ENCODE measurements at regions not wholly inside any gene's neighbourhood (a gene's known extent, or its start where the extent isn't known, plus 50 kb on each side); places are given as distances from the start of the nearest gene placed in this dataset.

GRCh38 chr20:62585461-62585970 is 56.8 kb upstream of the SLCO4A1 start:
- Mint-ChIP-seq H3K27me3 (peaks cover 18 to 26% of the 10 kb centered on the region in 2 donors), H3K4me1 (ENCODE audit: low read depth in 2 of 2) (peaks cover 4 to 5% of the 10 kb centered on the region in 2 donors), H3K27ac (no peak overlapping the region), H3K9me3 (no peaks in the 10 kb centered on the region), H3K4me3 (no peak overlapping the region), H3K36me3 (no peaks in the 10 kb centered on the region)
- ATAC-seq (no peak), DNase-seq (ENCODE audit: low spot score) (no peak)

GRCh38 chr20:62586799-62587198 is 55.5 kb upstream of the SLCO4A1 start:
- ATAC-seq (no peak), DNase-seq (ENCODE audit: low spot score) (no peak)
- Mint-ChIP-seq H3K9me3 (no peaks in the 10 kb centered on the region), H3K27me3 (peaks cover 18 to 27% of the 10 kb centered on the region in 2 donors), H3K4me1 (ENCODE audit: low read depth in 2 of 2) (peaks cover 4 to 10% of the 10 kb centered on the region in 2 donors), H3K36me3 (no peaks in the 10 kb centered on the region), H3K27ac (no peak overlapping the region), H3K4me3 (no peak overlapping the region)

- DNase-seq (ENCODE audit: low spot score) (no peak), ATAC-seq (no peak)
- Mint-ChIP-seq H3K36me3 (no peaks in the 10 kb centered on the region), H3K27me3 (peaks cover 17 to 23% of the 10 kb centered on the region in 2 donors), H3K4me3 (no peak overlapping the region), H3K27ac (no peak overlapping the region), H3K9me3 (no peaks in the 10 kb centered on the region), H3K4me1 (ENCODE audit: low read depth in 2 of 2) (peaks cover 4 to 10% of the 10 kb centered on the region in 2 donors)
Measured at GRCh38 chr20:62587757-62588402, 54.4 kb upstream of the SLCO4A1 start.

- Mint-ChIP-seq H3K4me3 (no peak overlapping the region), H3K9me3 (no peaks in the 10 kb centered on the region), H3K4me1 (ENCODE audit: low read depth in 2 of 2) (peaks cover 4 to 10% of the 10 kb centered on the region in 2 donors), H3K27me3 (peaks cover 12 to 16% of the 10 kb centered on the region in 2 donors), H3K27ac (no peak overlapping the region), H3K36me3 (no peaks in the 10 kb centered on the region)
- DNase-seq (ENCODE audit: low spot score): no peak
- no peak for ATAC-seq
Measured at GRCh38 chr20:62588458-62589149, 53.7 kb upstream of the SLCO4A1 start.

GRCh38 chr20:62589150-62589498 is 53.2 kb upstream of the SLCO4A1 start:
- H3K4me1 Mint-ChIP-seq (ENCODE audit: low read depth in 2 of 2): peaks cover 4 to 10% of the 10 kb centered on the region in 2 donors
- H3K36me3 Mint-ChIP-seq: no peaks in the 10 kb centered on the region
- ATAC-seq (no peak), DNase-seq (ENCODE audit: low spot score) (no peak)
- no peak overlapping the region for H3K27ac Mint-ChIP-seq
- H3K27me3 Mint-ChIP-seq: peaks cover 12 to 15% of the 10 kb centered on the region in 2 donors
- H3K9me3 Mint-ChIP-seq: no peaks in the 10 kb centered on the region
- no peak overlapping the region for H3K4me3 Mint-ChIP-seq

GRCh38 chr20:62589720-62590119 is 52.6 kb upstream of the SLCO4A1 start:
- H3K4me3 Mint-ChIP-seq: no peak overlapping the region
- ATAC-seq (no peak), DNase-seq (ENCODE audit: low spot score) (no peak)
- H3K27me3 Mint-ChIP-seq: peaks cover 14 to 19% of the 10 kb centered on the region in 2 donors
- no peaks in the 10 kb centered on the region for H3K36me3 Mint-ChIP-seq
- peaks cover 5 to 10% of the 10 kb centered on the region in 2 donors for H3K4me1 Mint-ChIP-seq (ENCODE audit: low read depth in 2 of 2)
- H3K9me3 Mint-ChIP-seq: no peaks in the 10 kb centered on the region
- no peak overlapping the region for H3K27ac Mint-ChIP-seq

GRCh38 chr20:62590309-62591121 is 51.8 kb upstream of the SLCO4A1 start:
- Mint-ChIP-seq H3K4me1 (ENCODE audit: low read depth in 2 of 2) (peaks cover 5% of the 10 kb centered on the region in 2 donors), H3K4me3 (no peak overlapping the region), H3K27me3 (peaks cover 15 to 19% of the 10 kb centered on the region in 2 donors), H3K9me3 (no peaks in the 10 kb centered on the region), H3K36me3 (no peaks in the 10 kb centered on the region), H3K27ac (no peak overlapping the region)
- DNase-seq (ENCODE audit: low spot score) (no peak), ATAC-seq (no peak)

GRCh38 chr20:62591122-62591468 is 51.2 kb upstream of the SLCO4A1 start:
- no peak for ATAC-seq
- no peak for DNase-seq (ENCODE audit: low spot score)
- no peak overlapping the region for H3K4me3 Mint-ChIP-seq
- no peaks in the 10 kb centered on the region for H3K36me3 Mint-ChIP-seq
- H3K27ac Mint-ChIP-seq: no peak overlapping the region
- H3K9me3 Mint-ChIP-seq: no peaks in the 10 kb centered on the region
- peaks cover 14 to 21% of the 10 kb centered on the region in 2 donors for H3K27me3 Mint-ChIP-seq
- H3K4me1 Mint-ChIP-seq (ENCODE audit: low read depth in 2 of 2): peaks cover 5 to 6% of the 10 kb centered on the region in 2 donors

- DNase-seq (ENCODE audit: low spot score) (no peak), ATAC-seq (no peak)
- Mint-ChIP-seq H3K27me3 (peaks cover 14 to 21% of the 10 kb centered on the region in 2 donors), H3K36me3 (no peaks in the 10 kb centered on the region), H3K9me3 (no peaks in the 10 kb centered on the region), H3K4me3 (no peak overlapping the region), H3K4me1 (ENCODE audit: low read depth in 2 of 2) (peaks cover 5 to 6% of the 10 kb centered on the region in 2 donors), H3K27ac (no peak overlapping the region)
Measured at GRCh38 chr20:62591591-62591990, 50.7 kb upstream of the SLCO4A1 start.
